ENCODE measurements at regions not wholly inside any gene's neighbourhood (a gene's known extent, or its start where the extent isn't known, plus 50 kb on each side); places are given as distances from the start of the nearest gene placed in this dataset.

DNA sequence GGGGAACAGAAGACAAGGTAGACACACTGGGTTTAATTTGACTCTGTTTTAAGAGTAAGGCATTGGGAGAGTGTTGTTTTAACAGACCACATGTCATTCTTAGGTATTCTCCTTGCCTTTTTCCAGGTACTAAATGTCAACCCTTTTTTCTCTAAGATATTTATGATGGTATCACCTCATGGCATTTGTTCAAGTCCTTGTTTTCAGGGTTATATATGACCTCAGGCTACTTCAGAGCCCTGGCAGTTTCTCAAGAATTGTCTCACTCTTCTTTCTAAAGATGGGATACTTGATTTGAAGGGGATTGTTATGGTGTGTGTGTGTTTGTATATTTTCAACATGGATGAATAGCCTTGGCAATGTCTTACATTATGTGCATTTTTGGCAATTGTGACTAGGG, 131.1 kb upstream of the ACTBL2 start:
- no peak for TF ChIP-seq CTCF (IDR thresholded peaks at IDR 0.05)
- no peak for TF ChIP-seq POLR2AphosphoS5 (IDR thresholded peaks at IDR 0.05; ENCODE audit: low read depth, low read length)
- TF ChIP-seq SIN3A (IDR thresholded peaks at IDR 0.05; ENCODE audit: borderline replicate concordance, insufficient read depth, low read depth, low read length): no peak

Data from Panc1 (cell line).